GM21737 (cell line): ENCODE measurements at regions not wholly inside any gene's neighbourhood (a gene's known extent, or its start where the extent isn't known, plus 50 kb on each side); places are given as distances from the start of the nearest gene placed in this dataset.

Experiments
- ATAC-seq: cut with Tn5 transposase; IDR thresholded peaks from one replicate; pipeline ENCODE4 v1.9.1; 2021; ENCODE audit warnings: mild to moderate bottlenecking, moderate library complexity; ENCODE audit not compliant: unreplicated experiment

DNA sequence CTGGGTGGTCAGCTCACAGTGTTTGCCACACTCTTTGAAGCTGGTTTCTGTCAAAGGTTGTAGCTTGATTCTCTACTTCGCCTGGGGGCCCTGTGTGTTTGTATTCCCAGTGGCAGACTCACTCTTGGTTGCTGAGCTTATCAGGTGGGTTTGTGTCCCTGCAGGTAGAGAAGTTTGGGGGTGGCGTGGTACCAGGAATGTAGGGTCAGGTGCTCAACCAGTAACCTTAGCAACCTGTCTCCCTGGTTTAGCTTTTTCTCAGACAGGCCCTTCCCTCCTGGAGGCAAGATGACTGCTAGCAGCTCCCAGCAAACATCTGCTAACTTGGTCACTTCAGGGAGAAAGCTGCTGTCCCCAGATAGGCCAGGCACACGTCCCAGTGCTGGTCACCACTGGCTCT is 352.2 kb downstream of the AACS start:
- no peak for ATAC-seq

GRCh38 chr12:125418902-125419564 is 353.8 kb downstream of the AACS start:
- ATAC-seq, result no peak

DNA sequence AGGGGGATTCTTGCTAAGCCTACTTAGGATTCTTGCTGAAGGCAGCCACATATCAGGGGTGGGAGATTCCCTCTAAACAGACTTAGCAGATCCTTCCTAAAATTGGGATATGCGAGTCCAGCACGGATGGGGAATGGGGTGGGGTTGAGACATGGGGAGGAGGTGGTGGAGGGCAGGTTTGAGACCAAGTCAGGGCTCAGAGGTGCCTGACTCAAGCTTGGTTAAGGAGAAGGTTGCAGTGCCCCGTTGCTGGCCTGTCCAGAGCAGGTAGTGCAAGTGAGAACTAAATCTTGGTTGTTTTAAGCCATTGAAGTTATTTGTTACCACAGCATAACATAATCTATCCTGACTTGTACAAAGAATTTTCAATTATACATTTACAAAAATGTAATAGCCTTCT is 359.7 kb downstream of the AACS start:
- no peak for ATAC-seq

DNA sequence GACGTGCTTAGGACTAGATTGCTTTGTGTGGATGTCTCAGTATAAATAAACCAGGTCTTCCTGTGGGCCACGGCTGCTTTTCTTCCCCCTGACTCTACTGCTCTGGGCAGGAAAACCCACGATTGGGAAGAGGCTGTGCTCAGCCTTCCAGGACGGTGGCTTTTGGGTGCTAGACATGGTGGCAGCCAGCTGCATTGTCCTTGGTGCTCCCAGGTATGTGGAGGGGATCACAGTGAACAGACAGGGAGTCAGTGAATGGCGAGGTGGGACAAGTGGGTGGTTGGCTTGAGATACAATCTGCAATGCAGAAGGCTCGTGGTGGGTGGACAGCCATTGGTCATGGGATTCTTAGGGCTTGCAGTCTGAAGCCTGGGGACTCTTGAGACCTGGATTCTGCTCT is 366.3 kb downstream of the AACS start:
- no peak for ATAC-seq

DNA sequence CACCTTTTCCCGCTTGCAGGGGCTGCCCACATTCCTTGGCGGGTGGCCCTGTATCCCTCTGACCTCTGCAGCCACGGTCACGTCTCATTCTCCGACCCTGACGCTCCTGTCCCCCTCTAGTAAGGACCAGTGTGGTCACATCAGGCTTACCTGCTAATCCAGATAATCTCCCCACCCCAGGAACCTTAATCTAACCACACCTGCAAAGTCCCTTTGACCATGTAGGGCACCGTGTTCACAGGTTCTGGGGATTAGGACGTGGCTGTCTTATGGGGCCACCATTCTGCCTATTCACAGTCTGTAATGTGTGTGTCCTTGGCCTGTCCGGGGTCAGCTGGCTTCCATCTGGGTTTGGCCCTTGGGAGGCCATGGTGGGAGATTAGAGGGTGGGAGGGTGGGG is 368.9 kb downstream of the AACS start:
- no peak for ATAC-seq

- peak; percentile 65 for ATAC-seq
Measured at GRCh38 chr12:125434936-125435443, 369.8 kb downstream of the AACS start.

DNA sequence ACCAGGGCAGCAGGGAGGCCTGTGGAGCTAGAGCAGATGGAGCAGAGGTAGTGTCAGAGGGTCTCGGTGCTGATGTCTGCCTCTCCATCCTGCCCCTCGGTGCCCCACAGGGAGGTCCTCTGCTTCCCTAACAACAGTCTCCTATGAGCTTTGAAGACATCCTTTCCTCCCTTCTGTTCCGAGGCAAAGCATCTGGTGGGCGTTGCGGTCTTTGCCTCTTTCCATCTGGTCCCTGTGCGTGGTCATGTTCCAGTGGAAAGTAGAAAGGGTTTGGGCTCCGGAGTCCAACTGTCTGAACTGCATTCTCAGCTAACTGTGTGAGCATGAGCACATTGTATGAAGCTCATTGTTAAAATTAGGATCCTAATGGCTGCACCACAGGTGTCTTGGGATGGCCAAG is 370.6 kb downstream of the AACS start:
- ATAC-seq, result no peak

- no peak for ATAC-seq
Measured at GRCh38 chr12:125436686-125437085, 371.5 kb downstream of the AACS start.

- ATAC-seq, result no peak
Measured at GRCh38 chr12:125440399-125440798, 375.2 kb downstream of the AACS start.

- no peak for ATAC-seq
Measured at GRCh38 chr12:125443341-125443740, 378.1 kb downstream of the AACS start.

DNA sequence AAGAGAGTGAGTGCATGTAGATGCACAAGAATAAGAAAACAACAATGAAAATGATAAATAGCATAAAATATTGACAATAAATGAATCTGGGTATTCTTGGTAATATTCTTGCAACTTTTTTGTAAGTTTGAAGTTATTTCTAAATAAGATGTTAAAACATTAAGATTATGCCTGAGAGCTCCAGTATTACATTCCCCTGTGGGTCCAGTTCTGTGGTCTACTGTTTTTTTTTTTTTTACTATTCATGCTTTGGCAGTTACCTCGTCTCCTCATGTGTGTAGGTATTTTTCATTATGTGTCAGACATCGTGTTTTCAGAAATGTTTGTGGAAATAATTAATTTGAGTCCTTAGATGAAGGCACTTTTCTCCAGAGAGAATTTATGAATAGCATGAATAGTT is 386.2 kb downstream of the AACS start:
- no peak for ATAC-seq

DNA sequence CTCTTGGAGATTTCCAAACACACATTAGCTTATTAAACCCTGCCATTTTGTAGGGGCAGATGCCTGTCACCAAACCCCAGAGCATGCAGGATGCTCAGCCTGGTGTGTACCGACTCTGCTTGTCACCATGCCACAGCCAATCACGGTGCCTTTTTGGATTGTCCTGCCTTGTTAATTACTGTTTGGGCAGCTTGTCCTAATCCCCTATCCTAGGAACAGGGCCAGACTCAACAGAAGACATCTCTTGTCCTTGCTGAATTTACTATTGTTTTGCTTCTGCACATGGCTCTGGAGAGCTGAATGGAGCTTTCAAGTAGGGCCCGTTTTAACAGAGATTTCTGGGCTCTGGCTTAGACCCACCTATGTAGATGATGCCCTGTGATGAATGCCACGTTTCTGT is 388.5 kb downstream of the AACS start:
- ATAC-seq, result no peak

GRCh38 chr12:125454291-125454690 is 389.1 kb downstream of the AACS start:
- ATAC-seq, result no peak

DNA sequence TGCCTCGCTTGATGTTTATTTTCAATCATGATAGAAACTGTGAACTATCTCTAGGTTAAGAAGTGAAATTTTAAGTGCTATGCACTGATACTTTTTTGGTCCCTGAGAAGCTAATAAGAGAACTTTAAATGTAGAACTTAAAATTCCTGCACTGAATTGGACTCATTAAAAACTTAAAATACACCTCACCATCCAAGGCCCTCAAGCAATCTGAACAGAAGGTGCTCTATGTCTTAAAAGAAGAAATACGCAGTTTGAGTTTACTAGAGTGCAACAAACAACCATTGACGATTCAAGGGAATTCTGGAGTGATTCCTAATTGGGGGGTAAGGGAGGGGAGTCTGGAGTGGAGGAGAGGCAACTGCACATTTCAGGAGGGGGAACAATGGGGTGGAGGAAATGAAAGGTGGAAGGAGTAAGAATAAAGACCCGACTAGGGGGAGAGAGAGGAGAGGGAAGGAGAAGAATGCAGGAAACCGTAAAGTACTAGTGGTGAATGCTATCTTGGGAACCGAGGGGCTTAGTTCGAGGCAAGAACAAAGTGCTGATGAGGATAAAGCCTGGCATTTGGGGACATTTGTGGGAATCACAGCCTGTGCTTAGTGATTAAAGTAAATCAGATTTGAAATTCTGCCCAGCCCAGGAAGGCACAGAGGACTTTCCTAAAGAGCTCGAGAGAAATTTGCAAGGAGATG is 389.7 kb downstream of the AACS start:
- ATAC-seq, result no peak

- ATAC-seq, result no peak
Measured at GRCh38 chr12:125455556-125455955, 390.3 kb downstream of the AACS start.

DNA sequence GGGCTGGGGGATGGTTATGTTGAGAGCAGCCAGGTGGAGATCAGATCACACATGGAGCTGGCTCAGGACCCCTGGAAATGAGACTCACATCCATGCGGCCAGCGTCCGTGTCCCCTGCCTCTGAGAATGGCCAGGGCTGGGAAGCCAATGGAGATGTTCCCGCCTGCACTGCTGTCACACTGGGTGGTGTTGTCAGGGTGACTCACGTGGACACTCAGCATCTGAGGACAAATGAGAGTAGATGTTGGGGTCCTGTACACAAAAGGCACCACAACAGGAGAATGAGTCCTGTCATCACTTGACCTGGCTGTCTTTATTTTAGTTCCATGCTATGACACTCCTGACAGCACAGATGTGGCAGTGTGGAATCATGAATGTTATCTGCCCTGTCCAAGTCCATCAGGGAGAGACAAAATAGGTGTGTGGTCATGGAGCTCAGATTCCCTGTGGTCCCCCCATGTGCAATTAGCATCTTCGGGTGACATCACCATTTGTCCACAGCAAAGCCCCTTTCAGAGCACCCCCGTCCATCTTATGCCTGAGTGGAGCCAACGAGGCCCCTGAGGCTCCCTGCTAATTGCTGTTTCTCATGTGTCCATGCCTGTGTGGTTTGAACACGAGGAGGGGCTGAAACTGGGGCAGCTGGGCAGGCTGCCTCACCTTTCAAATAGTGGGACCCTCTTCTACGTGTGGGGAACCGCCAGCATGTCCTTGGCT is 393.5 kb downstream of the AACS start:
- ATAC-seq, result no peak

GRCh38 chr12:125461831-125462230 is 396.6 kb downstream of the AACS start:
- ATAC-seq, result no peak

DNA sequence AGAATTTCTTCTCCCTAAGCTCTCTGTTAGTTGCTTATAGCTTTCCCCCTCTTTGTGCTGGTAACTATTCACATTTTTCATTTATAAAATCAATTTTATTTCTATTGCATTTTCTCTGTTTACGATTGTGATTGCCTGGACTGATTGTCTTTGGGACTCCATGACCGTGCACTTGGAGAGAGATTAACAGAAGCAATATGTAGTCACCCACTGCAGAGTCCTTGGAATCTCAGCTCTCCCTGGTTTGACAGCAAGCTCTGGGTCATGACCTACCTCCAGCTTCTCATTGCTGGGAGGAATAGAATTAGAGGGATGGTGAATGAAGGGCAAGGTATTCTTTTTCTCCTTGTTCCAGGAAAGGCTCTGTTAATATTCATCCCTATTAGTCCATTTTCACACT is 398.2 kb downstream of the AACS start:
- ATAC-seq, result no peak

DNA sequence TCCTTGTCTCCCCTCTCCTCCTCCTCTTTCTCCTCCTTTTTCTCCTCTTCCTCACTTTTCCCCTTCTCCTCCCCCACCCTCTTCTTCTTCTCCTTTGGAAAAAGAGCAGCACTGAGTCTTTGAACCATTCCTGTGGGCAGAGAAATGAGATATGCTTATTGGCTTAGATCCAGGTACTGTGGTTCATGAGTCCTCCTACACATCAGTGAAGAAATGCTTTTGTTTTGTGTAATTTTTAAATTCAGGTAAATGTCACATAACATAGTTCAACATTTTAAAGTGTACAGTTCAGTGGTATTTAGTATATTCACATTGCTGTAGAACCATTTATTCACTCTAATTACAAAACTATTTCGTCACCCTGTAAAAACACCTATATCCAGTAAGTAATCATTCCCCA is 402.1 kb downstream of the AACS start:
- ATAC-seq, result no peak

DNA sequence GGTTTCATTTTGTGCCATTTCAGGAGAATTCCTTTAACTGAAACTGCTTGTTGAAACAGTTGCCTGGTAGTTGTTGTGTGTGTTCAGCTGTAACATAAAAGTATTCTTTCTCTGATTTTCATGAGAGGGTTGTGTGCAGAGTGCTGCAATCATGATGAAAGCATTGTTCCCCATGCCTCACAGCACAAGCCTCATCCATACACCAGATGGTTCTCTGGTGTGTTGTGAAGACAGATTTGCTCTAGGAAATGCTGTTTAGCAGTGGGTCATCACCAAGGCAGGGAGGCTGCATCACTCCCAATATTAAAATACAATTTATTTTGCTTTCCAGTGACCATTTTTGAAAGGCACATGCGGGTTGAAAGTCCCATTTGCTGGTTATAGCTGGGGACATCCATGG is 404.4 kb downstream of the AACS start:
- ATAC-seq, result no peak

- ATAC-seq, result no peak
Measured at GRCh38 chr12:125470838-125471783, 405.9 kb downstream of the AACS start.
